Right cardiac atrium (tissue), 5 donors: ENCODE measurements at regions not wholly inside any gene's neighbourhood (a gene's known extent, or its start where the extent isn't known, plus 50 kb on each side); places are given as distances from the start of the nearest gene placed in this dataset.
"Not testable (repeated sequence)": the region's sequence is repeated elsewhere in the genome, so short reads cannot be mapped to it uniquely, and the experiment has no call there.

Experiments
- ATAC-seq, 2 donors: fragments of 200-7000 bp; cut with Tn5 transposase; one replicate each; pipeline versions ENCODE4 v1.8.0 to v1.9.1; 2020; ENCODE audit warnings: moderate library complexity in 2 of 2, mild to moderate bottlenecking in 1 of 2
- DNase-seq, 3 donors: peaks; one replicate each; pipeline ENCODE4 v3.0.0-alpha.2; 2020
- H3K27ac ChIP-seq: one replicate; pipeline ENCODE4 v1.5.1; 2013; ENCODE audit warnings: mild to moderate bottlenecking, low read length, control low read depth, moderate library complexity
- H3K27me3 ChIP-seq: one replicate; pipeline ENCODE4 v1.6.1; 2013; ENCODE audit not compliant: control insufficient read depth, insufficient read depth
- H3K4me1 ChIP-seq: one replicate; pipeline ENCODE4 v1.6.1; 2013; ENCODE audit warnings: low read length; ENCODE audit not compliant: control insufficient read depth, insufficient read depth
- H3K4me3 ChIP-seq: one replicate; pipeline ENCODE4 v1.5.1; 2013; ENCODE audit warnings: low read length, control low read depth
- H3K9me3 ChIP-seq: one replicate; pipeline ENCODE4 v1.6.1; 2013; ENCODE audit warnings: low read length; ENCODE audit not compliant: control insufficient read depth
- WGBS: extraction: QIAGEN DNeasy Blood & Tissue Kit; methylation state at CpG from one replicate; pipeline ENCODE4 v1.1.7; 2013; 5-methylcytosine and 5-hydroxymethylcytosine counted together
- intact Hi-C, 4 donors: fragments of 100-400 bp; cut with DNase I; formaldehyde crosslinking; loops; one replicate each; pipeline versions ENCODE4 v1.11.0 to v1.14.0; 2022 to 2023
- donor health status: healthy with polysubstance abuse.
- donor health status: DM: no; HTN: yes; CAD: no.
- donor health status: DM: no; HTN: no; CAD: no.
- donor health status: DM: no; HTN: yes; CAD: no; lungs with severe emphysema.
- donor health status: DM: yes; HTN: yes; CAD: no.

GRCh38 chr3:36164400-36164799 lies 215.9 kb upstream of the STAC start:
- ATAC-seq (no peak), DNase-seq (no peak)
- WGBS, result 68% methylated on average over 3 of the region's 3 CpGs
- H3K9me3 ChIP-seq, result no peaks in the 10 kb centered on the region
- no peak overlapping the region for H3K4me3 ChIP-seq
- intact Hi-C loops, result no loop called here
- no peaks in the 10 kb centered on the region for H3K27me3 ChIP-seq
- no peaks in the 10 kb centered on the region for H3K4me1 ChIP-seq
- H3K27ac ChIP-seq, result no peak overlapping the region

- Histone ChIP-seq H3K27me3 (no peaks in the 10 kb centered on the region), H3K4me3 (no peak overlapping the region), H3K4me1 (no peaks in the 10 kb centered on the region), H3K27ac (no peak overlapping the region), H3K9me3 (no peaks in the 10 kb centered on the region)
- no peak for ATAC-seq
- intact Hi-C loops, result no loop called here
- 66% methylated on average over 3 of the region's 3 CpGs for WGBS
- no peak for DNase-seq
Observed at GRCh38 chr3:36165509-36166290, 214.6 kb upstream of the STAC start.

- WGBS, result 87% methylated on average over 3 of the region's 3 CpGs
- H3K27ac ChIP-seq, result no peak overlapping the region
- intact Hi-C loops, result no loop called here
- no peak overlapping the region for H3K4me3 ChIP-seq
- DNase-seq (no peak), ATAC-seq (no peak)
- H3K27me3 ChIP-seq, result no peaks in the 10 kb centered on the region
- H3K9me3 ChIP-seq, result no peaks in the 10 kb centered on the region
- no peaks in the 10 kb centered on the region for H3K4me1 ChIP-seq
Observed at GRCh38 chr3:36166477-36166876, 213.8 kb upstream of the STAC start.

DNA sequence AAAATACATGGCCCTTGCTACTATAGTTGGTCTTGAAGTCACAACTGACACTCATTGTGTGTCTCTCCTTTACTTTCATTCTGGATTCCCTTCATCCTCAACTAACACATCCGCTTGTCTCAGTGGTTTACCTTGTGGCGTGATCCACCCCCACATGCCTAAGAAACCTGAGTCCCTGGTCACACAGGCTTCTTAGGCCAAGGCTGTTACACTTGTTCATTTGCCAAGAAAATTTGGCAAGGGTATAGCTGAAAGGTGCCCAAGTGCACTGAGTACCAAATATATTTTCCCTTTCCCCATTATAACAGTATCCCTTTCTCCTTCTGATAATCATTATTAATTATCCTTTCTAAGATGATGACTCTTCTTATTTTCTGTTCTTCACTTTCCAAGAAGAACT lies 207.6 kb upstream of the STAC start:
- Histone ChIP-seq H3K4me1 (no peaks in the 10 kb centered on the region), H3K27me3 (no peaks in the 10 kb centered on the region), H3K27ac (no peak overlapping the region), H3K4me3 (no peak overlapping the region), H3K9me3 (no peaks in the 10 kb centered on the region)
- intact Hi-C loops, result no loop called here
- ATAC-seq (no peak), DNase-seq (no peak)
- 82% methylated on average over 2 of the region's 2 CpGs for WGBS

DNA sequence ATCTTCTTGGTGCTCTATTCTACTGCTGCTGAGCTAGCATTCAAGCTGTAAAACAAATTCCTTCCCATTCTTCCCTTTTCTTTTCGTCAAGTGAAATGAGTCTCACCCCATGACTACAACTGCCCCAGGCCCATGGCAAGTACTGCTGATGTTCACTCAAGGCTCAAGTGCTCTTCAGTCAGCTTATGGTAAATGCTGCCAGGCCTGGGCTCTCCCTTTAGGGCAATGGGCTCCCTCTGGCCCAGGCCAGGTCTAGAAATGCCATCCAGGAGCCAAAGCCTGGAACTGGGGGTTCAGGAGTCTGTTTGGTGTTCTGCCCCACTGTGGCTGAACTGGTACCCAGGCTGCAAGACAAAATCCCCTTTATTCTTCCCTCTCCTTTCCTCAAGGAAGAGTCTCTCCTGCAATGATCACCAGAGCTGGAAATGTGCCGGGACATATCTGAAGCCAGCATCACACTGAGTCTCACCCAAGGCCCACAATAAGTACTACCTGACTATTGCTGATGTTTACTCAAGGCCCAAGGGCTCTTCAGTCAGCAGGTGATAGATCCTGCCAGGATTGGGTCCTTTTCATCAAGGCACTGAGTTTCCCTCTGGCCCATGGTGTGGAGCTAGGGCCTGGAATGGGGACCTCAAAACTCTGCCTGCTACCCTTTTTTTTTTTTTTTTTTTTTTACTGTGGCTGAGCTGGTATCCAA lies 205.0 kb upstream of the STAC start:
- no peak for DNase-seq
- intact Hi-C loops, result no loop called here

GRCh38 chr3:36175916-36176461 lies 204.3 kb upstream of the STAC start:
- Histone ChIP-seq H3K4me1 (no peaks in the 10 kb centered on the region), H3K4me3 (no peak overlapping the region), H3K9me3 (no peaks in the 10 kb centered on the region), H3K27me3 (no peaks in the 10 kb centered on the region), H3K27ac (no peak overlapping the region)
- 34% methylated on average over 2 of the region's 2 CpGs for WGBS
- intact Hi-C loops, result no loop called here
- ATAC-seq, result peak in 1 of 2 donors; percentile 52
- DNase-seq, result no peak

More for the DNA sequence above, 205.0 kb upstream of the STAC start:
- H3K27ac ChIP-seq, result no peak overlapping the region
- no peaks in the 10 kb centered on the region for H3K9me3 ChIP-seq
- WGBS, result 99% methylated on average over 2 of the region's 2 CpGs
- H3K4me1 ChIP-seq, result no peaks in the 10 kb centered on the region
- H3K4me3 ChIP-seq, result no peak overlapping the region
- no peaks in the 10 kb centered on the region for H3K27me3 ChIP-seq
- ATAC-seq, result no peak

DNA sequence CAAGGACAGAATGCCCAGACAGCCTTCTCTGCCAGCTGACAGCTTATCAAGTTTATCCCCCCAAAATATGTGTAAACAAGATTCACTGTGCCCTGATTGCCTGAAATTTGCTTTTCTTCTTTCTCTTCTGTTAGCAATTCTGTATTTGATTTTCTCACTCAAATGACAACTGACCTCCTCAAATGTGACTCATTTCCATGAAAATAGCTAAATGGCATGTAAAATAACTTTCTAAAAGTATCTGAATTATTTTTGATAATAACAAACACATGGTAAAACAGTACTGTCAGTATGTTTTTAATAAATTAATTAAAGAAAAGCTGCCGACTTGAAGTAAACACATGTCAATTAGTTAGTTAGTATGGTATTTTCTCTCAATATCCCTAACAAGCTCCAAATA lies 202.3 kb upstream of the STAC start:
- Histone ChIP-seq H3K9me3 (no peaks in the 10 kb centered on the region), H3K27me3 (no peaks in the 10 kb centered on the region)
- no peak for DNase-seq

GRCh38 chr3:36182024-36182423 lies 198.3 kb upstream of the STAC start:
- ATAC-seq (no peak), DNase-seq (no peak)
- H3K9me3 ChIP-seq, result no peaks in the 10 kb centered on the region
- intact Hi-C loops, result no loop called here
- H3K4me3 ChIP-seq, result no peak overlapping the region
- no peaks in the 10 kb centered on the region for H3K27me3 ChIP-seq
- 93% methylated on average over 2 of the region's 2 CpGs for WGBS
- H3K4me1 ChIP-seq, result no peaks in the 10 kb centered on the region
- no peak overlapping the region for H3K27ac ChIP-seq

More for the DNA sequence above, 202.3 kb upstream of the STAC start:
- intact Hi-C loops, result no loop called here
- Histone ChIP-seq H3K27ac (no peak overlapping the region), H3K4me3 (no peak overlapping the region), H3K4me1 (no peaks in the 10 kb centered on the region)
- no peak for ATAC-seq
- 83% methylated on average over 1 of the region's 1 CpG for WGBS

DNA sequence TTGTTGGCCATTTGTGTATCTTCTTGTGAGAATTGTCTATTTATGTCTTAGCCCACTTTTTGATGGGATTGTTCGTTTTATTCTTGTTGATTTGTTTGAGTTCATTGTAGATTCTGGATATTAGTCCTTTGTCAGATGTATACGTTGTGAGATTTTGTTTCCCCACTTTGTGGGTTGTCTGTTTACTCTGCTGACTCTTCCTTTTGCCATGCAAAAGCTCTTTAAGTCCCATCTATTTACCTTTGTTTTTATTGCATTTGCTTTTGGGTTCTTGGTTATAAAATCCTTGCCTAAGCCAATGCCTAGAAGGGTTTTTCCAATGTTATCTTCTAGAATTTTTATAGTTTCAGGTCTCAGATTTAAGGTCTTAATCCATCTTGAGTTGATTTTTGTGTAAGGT lies 193.1 kb upstream of the STAC start:
- 79% methylated on average over 2 of the region's 2 CpGs for WGBS
- intact Hi-C loops, DNase-seq, H3K4me3 ChIP-seq, H3K9me3 ChIP-seq, H3K27me3 ChIP-seq, H3K27ac ChIP-seq, ATAC-seq, H3K4me1 ChIP-seq: not testable (repeated sequence)

- H3K4me3 ChIP-seq, result no peak overlapping the region
- ATAC-seq (no peak), DNase-seq (no peak)
- H3K27me3 ChIP-seq, result no peaks in the 10 kb centered on the region
- intact Hi-C loops, result no loop called here
- H3K4me1 ChIP-seq, result no peaks in the 10 kb centered on the region
- no peaks in the 10 kb centered on the region for H3K9me3 ChIP-seq
- H3K27ac ChIP-seq, result no peak overlapping the region
Observed at GRCh38 chr3:36192901-36193300, 187.4 kb upstream of the STAC start.

DNA sequence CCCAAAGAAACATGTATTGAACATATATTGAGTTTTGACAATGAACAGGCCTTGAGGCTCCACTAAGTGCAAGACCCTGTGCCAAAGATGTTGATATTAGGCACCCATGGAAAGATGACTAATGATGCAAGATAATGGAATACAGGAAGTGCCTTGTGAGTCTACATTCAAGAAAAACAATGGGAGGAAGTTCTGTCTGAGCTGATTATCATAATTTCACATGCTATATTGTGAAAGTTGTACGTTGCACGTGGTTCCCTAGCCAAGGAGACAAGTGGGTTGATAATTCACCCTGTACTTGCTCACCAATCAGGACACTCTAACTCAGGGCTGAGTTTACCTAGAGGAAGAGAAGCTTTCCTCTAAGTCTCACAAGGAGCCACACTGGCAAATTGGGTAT lies 186.9 kb upstream of the STAC start:
- intact Hi-C loops, result no loop called here
- Histone ChIP-seq H3K4me3 (no peak overlapping the region), H3K27me3 (no peaks in the 10 kb centered on the region), H3K9me3 (no peaks in the 10 kb centered on the region), H3K27ac (no peak overlapping the region), H3K4me1 (no peaks in the 10 kb centered on the region)
- WGBS, result 31% methylated on average over 2 of the region's 2 CpGs
- ATAC-seq (peak in 1 of 2 donors; percentile 74), DNase-seq (no peak)
